ENCODE measurements at regions not wholly inside any gene's neighbourhood (a gene's known extent, or its start where the extent isn't known, plus 50 kb on each side); places are given as distances from the start of the nearest gene placed in this dataset.

- TF ChIP-seq PHF8 (conservative IDR thresholded peaks at IDR 0.05; ENCODE audit: low read depth, low read length) = no peak
- TF ChIP-seq, protein P1, sequence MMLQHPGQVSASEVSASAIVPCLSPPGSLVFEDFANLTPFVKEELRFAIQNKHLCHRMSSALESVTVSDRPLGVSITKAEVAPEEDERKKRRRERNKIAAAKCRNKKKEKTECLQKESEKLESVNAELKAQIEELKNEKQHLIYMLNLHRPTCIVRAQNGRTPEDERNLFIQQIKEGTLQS (IDR thresholded peaks at IDR 0.05; ENCODE audit: insufficient read depth, low read depth, low read length) = no peak
Observed at GRCh38 chr7:52243685-52244084, 791.7 kb upstream of the POM121L12 start (continued).

Data from H1 (cell line).